GM23248 (cell line): ENCODE measurements at regions not wholly inside any gene's neighbourhood (a gene's known extent, or its start where the extent isn't known, plus 50 kb on each side); places are given as distances from the start of the nearest gene placed in this dataset.

Source experiments
- EZH2 ChIP-seq: fragments of 200-600 bp; sonication (generic); IDR thresholded peaks from 2 replicates; pipeline ENCODE4 v1.6.1; 2018; ENCODE audit warnings: antibody characterized with exemption, mild to moderate bottlenecking; ENCODE audit not compliant: insufficient read depth, poor library complexity, severe bottlenecking
- EZH2phosphoT487 ChIP-seq: fragments of 200-600 bp; sonication (generic); IDR thresholded peaks from 2 replicates; pipeline ENCODE4 v1.6.1; 2018; ENCODE audit warnings: antibody characterized with exemption, moderate library complexity, mild to moderate bottlenecking, low read depth; ENCODE audit not compliant: insufficient read depth

DNA sequence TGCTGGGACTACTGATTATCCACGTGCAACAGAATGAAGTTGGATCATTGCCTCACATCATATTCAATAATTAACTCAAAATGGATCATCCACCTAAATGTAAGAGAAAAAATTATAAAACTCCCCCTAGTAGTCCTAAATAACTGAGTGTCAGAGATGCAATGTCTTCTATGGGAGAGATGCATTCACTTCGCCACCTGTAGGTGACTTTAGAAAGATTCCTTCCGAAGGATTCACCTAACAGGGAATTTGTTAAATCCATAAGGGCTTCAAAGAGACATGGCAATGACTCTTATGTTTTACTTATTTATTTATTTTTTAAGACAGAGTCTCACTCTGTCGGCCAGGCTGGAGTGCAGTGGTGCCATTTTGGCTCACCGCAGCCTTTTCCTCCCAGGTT, 526.0 kb downstream of the MTRR start:
- TF ChIP-seq EZH2 (no peak), EZH2phosphoT487 (no peak)
